Suprapubic skin (tissue), 4 donors: ENCODE measurements at regions not wholly inside any gene's neighbourhood (a gene's known extent, or its start where the extent isn't known, plus 50 kb on each side); places are given as distances from the start of the nearest gene placed in this dataset.
"Not testable (repeated sequence)": the region's sequence is repeated elsewhere in the genome, so short reads cannot be mapped to it uniquely, and the experiment has no call there.

Experiments
- EP300 ChIP-seq: sonication (generic); formaldehyde crosslinking; IDR thresholded peaks from one replicate; pipeline ENCODE4 v1.6.1; 2017; ENCODE audit warnings: antibody characterized with exemption
- POLR2A ChIP-seq, 2 donors: fragments of 450-650 bp; IDR thresholded peaks; one replicate each; pipeline ENCODE4 v1.6.1; 2017; ENCODE audit warnings: antibody characterized with exemption in 2 of 2, mild to moderate bottlenecking in 2 of 2, moderate library complexity in 2 of 2
- POLR2AphosphoS5 ChIP-seq, 3 donors: sonication (generic); formaldehyde crosslinking; IDR thresholded peaks; one replicate each; pipeline ENCODE4 v1.6.1; 2017; ENCODE audit warnings: antibody characterized with exemption in 3 of 3
- TF ChIP-seq, protein P1 (sequence below), 2 donors: fragments of 200-600 bp in 1 of 2; fragments of 450-650 bp in 1 of 2; sonication (generic) in 1 of 2; IDR thresholded peaks; one replicate each; pipeline ENCODE4 v1.5.1; 2016 to 2019; ENCODE audit warnings: antibody characterized with exemption in 2 of 2, mild to moderate bottlenecking in 1 of 2, moderate library complexity in 1 of 2

DNA sequence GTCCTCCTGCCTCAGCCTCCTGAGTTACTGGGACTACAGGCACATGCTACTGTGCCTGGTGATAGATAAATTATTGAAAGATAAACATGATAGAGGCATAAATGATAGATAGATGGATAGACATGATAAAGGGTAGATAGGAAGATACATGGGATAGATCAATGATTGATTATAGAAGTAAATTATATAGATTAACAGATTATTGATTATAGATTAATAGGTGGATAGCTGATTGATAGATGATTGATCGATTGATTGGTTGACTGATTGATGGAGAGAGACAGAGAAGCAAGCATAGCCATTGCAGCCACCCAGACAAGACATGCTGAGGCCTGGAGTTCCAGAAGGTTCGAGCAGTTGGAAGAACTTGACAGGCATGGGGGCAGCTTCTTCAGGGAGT is 199.1 kb downstream of the CCT8L2 start:
- TF ChIP-seq, protein P1, sequence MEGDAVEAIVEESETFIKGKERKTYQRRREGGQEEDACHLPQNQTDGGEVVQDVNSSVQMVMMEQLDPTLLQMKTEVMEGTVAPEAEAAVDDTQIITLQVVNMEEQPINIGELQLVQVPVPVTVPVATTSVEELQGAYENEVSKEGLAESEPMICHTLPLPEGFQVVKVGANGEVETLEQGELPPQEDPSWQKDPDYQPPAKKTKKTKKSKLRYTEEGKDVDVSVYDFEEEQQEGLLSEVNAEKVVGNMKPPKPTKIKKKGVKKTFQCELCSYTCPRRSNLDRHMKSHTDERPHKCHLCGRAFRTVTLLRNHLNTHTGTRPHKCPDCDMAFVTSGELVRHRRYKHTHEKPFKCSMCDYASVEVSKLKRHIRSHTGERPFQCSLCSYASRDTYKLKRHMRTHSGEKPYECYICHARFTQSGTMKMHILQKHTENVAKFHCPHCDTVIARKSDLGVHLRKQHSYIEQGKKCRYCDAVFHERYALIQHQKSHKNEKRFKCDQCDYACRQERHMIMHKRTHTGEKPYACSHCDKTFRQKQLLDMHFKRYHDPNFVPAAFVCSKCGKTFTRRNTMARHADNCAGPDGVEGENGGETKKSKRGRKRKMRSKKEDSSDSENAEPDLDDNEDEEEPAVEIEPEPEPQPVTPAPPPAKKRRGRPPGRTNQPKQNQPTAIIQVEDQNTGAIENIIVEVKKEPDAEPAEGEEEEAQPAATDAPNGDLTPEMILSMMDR (IDR thresholded peaks at IDR 0.05), result not testable (repeated sequence)
- not testable (repeated sequence) for TF ChIP-seq POLR2A (IDR thresholded peaks at IDR 0.05); EP300; POLR2AphosphoS5 (IDR thresholded peaks at IDR 0.05)
